ENCODE measurements at regions not wholly inside any gene's neighbourhood (a gene's known extent, or its start where the extent isn't known, plus 50 kb on each side); places are given as distances from the start of the nearest gene placed in this dataset.
A peak's percentile ranks its signal among the peaks of the same experiment; 100 is the strongest.

DNA sequence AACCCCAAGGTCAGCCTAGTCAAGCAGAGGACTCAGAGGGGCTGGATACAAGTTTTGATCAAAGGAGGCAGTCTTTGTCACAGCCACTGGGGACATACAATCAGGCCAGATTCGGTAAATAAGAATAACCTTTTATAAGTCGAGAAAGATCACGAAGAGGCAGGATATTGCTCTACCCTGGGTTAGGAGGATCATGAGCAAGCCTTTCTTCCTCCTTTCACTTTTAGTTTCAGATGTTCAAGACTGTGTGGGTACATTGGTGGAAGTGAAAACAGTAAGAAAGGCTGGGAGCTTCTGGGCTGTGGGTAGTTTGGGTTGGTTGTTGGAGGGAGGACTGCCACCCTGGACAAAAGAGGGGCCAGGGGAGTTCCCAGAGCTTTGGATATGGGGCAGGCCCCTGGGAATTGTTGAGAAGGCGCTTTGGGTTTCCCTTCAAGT is 127.7 kb downstream of the SNAPC1 start:
- no peak for DNase-seq
- in situ Hi-C loops (cut with HindIII; ENCODE audit: low pct_ligation_motif_present, low pct_unique_long_range_greater_than_20kb, low sequenced_read_pairs): no loop called here

- DNase-seq: no peak
- in situ Hi-C loops (cut with HindIII; ENCODE audit: low pct_ligation_motif_present, low pct_unique_long_range_greater_than_20kb, low sequenced_read_pairs): no loop called here
Measured at GRCh38 chr14:61891170-61891569, 128.9 kb downstream of the SNAPC1 start.

DNA sequence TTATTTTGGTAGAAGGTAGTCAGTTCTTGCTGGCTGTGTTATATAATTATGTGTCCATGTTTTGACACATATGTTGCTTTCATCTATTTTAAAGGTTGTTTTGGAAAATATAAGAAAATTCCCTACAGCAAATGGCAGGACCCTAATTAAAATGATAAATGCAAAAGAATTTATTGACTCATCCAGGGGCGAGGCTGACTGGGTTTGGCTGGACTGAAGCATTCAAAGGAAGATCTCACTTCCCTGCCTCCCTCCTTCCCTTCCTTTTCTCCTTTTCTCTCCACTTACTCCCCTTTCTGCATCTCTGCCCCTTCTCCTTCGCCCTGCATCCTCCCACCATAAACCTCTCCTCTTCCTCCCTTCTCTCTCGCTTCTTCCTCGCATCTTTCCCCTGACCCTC is 129.6 kb downstream of the SNAPC1 start:
- DNase-seq: no peak
- in situ Hi-C loops (cut with HindIII; ENCODE audit: low pct_ligation_motif_present, low pct_unique_long_range_greater_than_20kb, low sequenced_read_pairs): no loop called here

- in situ Hi-C loops (cut with HindIII; ENCODE audit: low pct_ligation_motif_present, low pct_unique_long_range_greater_than_20kb, low sequenced_read_pairs): no loop called here
- no peak for DNase-seq
Measured at GRCh38 chr14:61893371-61893940, 131.2 kb downstream of the SNAPC1 start.

DNA sequence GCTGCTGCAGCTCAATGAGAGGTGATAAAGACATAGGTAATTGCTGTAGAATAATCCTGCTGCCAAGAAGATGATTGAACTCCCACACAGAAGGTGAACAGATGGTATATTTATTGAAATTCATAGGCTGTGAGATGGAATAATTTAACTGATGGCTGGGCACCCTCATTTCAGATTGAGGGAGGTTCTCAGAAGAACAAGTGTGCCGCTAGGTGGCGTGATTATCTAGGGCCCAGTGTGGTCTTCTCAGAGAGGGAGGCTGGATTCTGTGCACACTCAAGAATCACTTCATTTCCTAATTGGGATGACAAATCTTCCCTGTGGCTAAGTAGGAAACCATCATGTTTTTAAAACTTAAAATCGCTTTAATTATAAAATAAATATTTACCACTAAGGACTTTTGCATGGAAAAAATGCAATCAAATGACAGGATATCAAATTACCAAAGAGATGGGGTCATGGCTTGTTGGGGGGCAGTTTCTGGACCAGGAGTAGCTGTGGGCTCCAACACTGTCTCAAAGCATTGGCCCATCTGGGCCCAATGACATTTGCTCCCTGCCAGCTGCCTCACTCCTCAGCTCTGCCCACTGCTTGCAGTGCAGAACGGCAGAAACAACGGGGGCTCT is 132.3 kb downstream of the SNAPC1 start:
- DNase-seq: peak; percentile 61
- in situ Hi-C loops (cut with HindIII; ENCODE audit: low pct_ligation_motif_present, low pct_unique_long_range_greater_than_20kb, low sequenced_read_pairs): no loop called here

GRCh38 chr14:61897300-61897699 is 135.1 kb downstream of the SNAPC1 start:
- in situ Hi-C loops (cut with HindIII; ENCODE audit: low pct_ligation_motif_present, low pct_unique_long_range_greater_than_20kb, low sequenced_read_pairs): no loop called here

GRCh38 chr14:61898568-61898967 is 136.3 kb downstream of the SNAPC1 start:
- in situ Hi-C loops (cut with HindIII; ENCODE audit: low pct_ligation_motif_present, low pct_unique_long_range_greater_than_20kb, low sequenced_read_pairs): no loop called here
- no peak for DNase-seq

More at GRCh38 chr14:61897300-61897699, 135.1 kb downstream of the SNAPC1 start:
- DNase-seq: no peak

DNA sequence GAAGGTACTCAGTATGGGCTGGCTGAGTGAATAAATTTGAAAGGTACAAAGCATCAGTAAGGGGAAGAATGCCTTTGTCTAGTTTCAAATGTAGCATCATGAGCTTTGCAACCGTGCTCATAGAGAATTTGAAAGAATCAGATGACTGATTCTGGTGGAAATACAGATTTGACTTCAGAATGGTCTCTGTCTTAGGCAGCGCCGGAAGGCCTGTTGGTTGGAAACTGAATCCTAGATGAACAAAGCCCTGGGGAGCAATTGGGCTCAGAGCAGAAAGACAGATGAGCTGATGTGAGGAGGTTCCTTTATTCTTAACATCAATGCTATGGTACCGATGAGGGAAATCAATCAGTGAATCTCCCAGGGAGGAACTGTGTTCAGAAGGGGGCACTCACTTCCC is 137.3 kb downstream of the SNAPC1 start:
- in situ Hi-C loops (cut with HindIII; ENCODE audit: low pct_ligation_motif_present, low pct_unique_long_range_greater_than_20kb, low sequenced_read_pairs): no loop called here
- DNase-seq: no peak

GRCh38 chr14:61904946-61905345 is 142.7 kb downstream of the SNAPC1 start:
- in situ Hi-C loops (cut with HindIII; ENCODE audit: low pct_ligation_motif_present, low pct_unique_long_range_greater_than_20kb, low sequenced_read_pairs): no loop called here
- DNase-seq: no peak

DNA sequence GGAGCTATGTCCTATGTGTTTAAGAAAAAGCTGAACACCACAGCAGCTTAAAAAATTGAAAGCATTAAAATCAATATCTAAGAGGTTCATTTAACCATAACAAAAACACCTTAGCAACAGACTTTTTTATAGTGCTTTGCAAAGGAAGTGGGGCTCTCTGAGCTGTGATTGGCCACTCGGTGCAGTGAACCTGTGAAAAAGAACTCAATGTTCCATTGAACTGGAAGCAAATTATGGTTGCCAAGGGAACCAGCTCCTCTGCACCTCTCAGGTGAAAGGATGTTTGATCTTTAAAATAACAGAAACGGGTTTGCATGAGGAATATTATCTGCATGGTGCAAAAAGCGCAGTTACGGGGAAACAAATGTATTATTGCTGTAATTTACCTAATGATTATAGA is 149.4 kb downstream of the SNAPC1 start:
- in situ Hi-C loops (cut with HindIII; ENCODE audit: low pct_ligation_motif_present, low pct_unique_long_range_greater_than_20kb, low sequenced_read_pairs): no loop called here
- no peak for DNase-seq

- DNase-seq: no peak
- in situ Hi-C loops (cut with HindIII; ENCODE audit: low pct_ligation_motif_present, low pct_unique_long_range_greater_than_20kb, low sequenced_read_pairs): no loop called here
Measured at GRCh38 chr14:61918998-61919397, 156.8 kb downstream of the SNAPC1 start.

- in situ Hi-C loops (cut with HindIII; ENCODE audit: low pct_ligation_motif_present, low pct_unique_long_range_greater_than_20kb, low sequenced_read_pairs): no loop called here
- DNase-seq: no peak
Measured at GRCh38 chr14:61923348-61923747, 161.1 kb downstream of the SNAPC1 start.

GRCh38 chr14:61925043-61925442 is 162.8 kb downstream of the SNAPC1 start:
- in situ Hi-C loops (cut with HindIII; ENCODE audit: low pct_ligation_motif_present, low pct_unique_long_range_greater_than_20kb, low sequenced_read_pairs): no loop called here
- DNase-seq: peak; percentile 79

DNA sequence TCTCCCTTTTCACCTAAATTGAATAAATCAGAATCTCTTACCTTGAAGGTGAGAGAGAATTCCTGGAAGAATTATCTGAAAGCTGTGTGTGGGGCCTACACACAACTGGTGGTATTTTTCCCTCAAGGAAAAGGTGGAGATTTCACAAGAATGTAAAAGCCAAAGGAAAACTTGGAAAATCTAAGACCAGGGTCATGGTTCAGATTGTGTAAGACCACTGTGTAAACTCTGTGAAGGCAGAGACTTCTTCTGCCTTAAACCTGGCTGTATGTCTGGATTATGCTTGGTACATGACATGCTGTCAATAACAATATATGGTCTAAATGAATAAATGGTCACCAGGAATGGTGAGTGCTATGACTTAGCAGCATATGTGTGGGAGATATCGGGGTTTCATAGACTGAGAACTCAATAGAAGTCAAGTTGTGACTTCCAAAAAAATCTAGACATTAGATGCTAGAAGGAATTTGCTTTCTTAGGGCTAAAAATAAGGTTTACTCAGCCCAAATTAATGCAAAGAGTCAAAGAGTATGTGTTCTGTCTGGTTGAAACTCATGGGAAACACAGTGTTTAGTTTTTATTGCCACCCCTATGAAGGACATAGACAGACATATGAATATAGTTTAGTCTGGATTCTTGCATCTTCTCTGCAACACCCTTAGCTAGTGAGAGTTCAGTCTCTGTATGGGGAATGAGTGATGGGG is 163.7 kb downstream of the SNAPC1 start:
- no peak for DNase-seq
- in situ Hi-C loops (cut with HindIII; ENCODE audit: low pct_ligation_motif_present, low pct_unique_long_range_greater_than_20kb, low sequenced_read_pairs): no loop called here

GRCh38 chr14:61927060-61927459 is 164.8 kb downstream of the SNAPC1 start:
- in situ Hi-C loops (cut with HindIII; ENCODE audit: low pct_ligation_motif_present, low pct_unique_long_range_greater_than_20kb, low sequenced_read_pairs): no loop called here
- DNase-seq: peak; percentile 54

DNA sequence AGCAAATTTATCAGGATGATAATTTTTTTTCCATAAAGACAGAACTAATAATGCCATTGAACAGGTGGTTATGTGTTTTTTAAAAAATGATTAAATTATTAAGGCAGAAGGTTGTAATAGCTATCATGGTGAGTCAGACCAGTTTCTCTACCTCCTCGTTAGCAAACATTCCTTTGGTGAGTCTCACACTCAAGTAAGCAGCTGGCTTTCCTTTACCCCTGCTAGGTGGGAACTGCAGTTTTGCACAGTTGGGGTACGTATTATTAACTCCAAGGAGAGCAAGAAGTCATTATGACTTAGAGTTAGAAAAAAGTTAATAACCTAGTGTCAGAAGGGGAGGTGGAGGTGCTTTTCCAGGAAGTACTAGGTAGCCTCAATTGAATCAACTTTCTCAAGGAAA is 165.3 kb downstream of the SNAPC1 start:
- in situ Hi-C loops (cut with HindIII; ENCODE audit: low pct_ligation_motif_present, low pct_unique_long_range_greater_than_20kb, low sequenced_read_pairs): no loop called here

GRCh38 chr14:61928300-61928699 is 166.1 kb downstream of the SNAPC1 start:
- no peak for DNase-seq
- in situ Hi-C loops (cut with HindIII; ENCODE audit: low pct_ligation_motif_present, low pct_unique_long_range_greater_than_20kb, low sequenced_read_pairs): no loop called here

More for the DNA sequence above, 165.3 kb downstream of the SNAPC1 start:
- peak; percentile 74 for DNase-seq

DNA sequence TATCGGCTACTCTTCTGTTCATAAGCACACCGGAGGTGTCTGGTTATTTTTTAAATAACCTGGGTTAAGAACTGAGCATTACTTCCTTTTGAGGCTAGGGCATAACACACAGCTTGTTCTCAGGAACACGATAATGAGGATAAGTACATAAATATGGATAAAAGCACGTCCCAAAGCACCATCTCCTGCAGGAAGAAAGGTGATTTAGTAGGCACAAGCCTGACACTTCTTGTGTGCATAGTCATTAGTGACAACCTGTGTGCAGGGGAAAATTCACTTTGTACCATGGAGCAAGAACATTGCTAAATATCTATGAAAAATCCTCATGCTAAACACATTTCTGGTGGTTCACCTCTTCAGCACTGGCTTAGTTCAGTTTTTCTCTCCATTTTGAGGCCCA is 166.5 kb downstream of the SNAPC1 start:
- DNase-seq: no peak
- in situ Hi-C loops (cut with HindIII; ENCODE audit: low pct_ligation_motif_present, low pct_unique_long_range_greater_than_20kb, low sequenced_read_pairs): no loop called here

DNA sequence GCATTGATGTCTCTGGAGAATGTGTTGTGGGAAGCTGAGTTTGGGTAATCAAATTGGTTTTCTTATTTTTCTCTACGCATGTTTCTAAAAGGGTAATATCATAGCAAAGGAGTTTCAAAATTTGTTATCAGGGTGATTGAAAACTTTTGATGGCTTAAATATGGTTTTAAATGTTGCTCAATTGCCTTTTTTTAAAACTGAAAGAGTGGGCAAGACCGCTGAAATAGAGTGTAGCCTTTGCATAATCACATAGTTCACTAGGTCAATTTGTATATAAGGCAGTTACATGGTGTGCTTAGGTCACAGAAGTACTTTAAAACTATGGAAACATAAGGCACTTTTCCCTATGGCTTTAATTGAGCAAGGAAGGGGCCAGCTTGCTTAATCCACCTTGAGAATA is 167.4 kb downstream of the SNAPC1 start:
- no peak for DNase-seq
- in situ Hi-C loops (cut with HindIII; ENCODE audit: low pct_ligation_motif_present, low pct_unique_long_range_greater_than_20kb, low sequenced_read_pairs): no loop called here
